H9 (cell line): ENCODE measurements at regions not wholly inside any gene's neighbourhood (a gene's known extent, or its start where the extent isn't known, plus 50 kb on each side); places are given as distances from the start of the nearest gene placed in this dataset.

Source experiments
- DNase-seq: peaks from one replicate; pipeline ENCODE4 v3.0.0-alpha.2; 2017
- H2AFZ ChIP-seq: one replicate; pipeline ENCODE4 v1.6.1; 2013; ENCODE audit warnings: mild to moderate bottlenecking, low read length, control low read depth, moderate library complexity
- H2AK5ac ChIP-seq: 2 replicates; pipeline ENCODE4 v1.6.1; 2013; ENCODE audit warnings: low read length, control low read depth, mixed read lengths; ENCODE audit not compliant: insufficient read length
- H2BK120ac ChIP-seq: one replicate; pipeline ENCODE4 v1.6.1; 2013; ENCODE audit warnings: low read depth, mild to moderate bottlenecking, low read length, control low read depth, inconsistent platforms; ENCODE audit not compliant: poor library complexity, severe bottlenecking
- H2BK12ac ChIP-seq: 2 replicates; pipeline ENCODE4 v1.6.1; 2013; ENCODE audit warnings: low read length, control low read depth, mixed read lengths, low read depth; ENCODE audit not compliant: insufficient read length
- H2BK15ac ChIP-seq: 2 replicates; pipeline ENCODE4 v1.6.1; 2013; ENCODE audit warnings: low read depth, low read length, control low read depth
- H2BK20ac ChIP-seq: one replicate; pipeline ENCODE4 v1.6.1; 2013; ENCODE audit warnings: low read depth, mild to moderate bottlenecking, low read length, control low read depth, inconsistent platforms; ENCODE audit not compliant: poor library complexity, severe bottlenecking
- H2BK5ac ChIP-seq: 2 replicates; pipeline ENCODE4 v1.6.1; 2013; ENCODE audit warnings: low read length, control low read depth, mixed read lengths; ENCODE audit not compliant: insufficient read length
- H3K14ac ChIP-seq: 2 replicates; pipeline ENCODE4 v1.6.1; 2013; ENCODE audit warnings: low read length, control low read depth; ENCODE audit not compliant: insufficient read depth
- H3K18ac ChIP-seq: 2 replicates; pipeline ENCODE4 v1.6.1; 2013; ENCODE audit warnings: low read depth, mild to moderate bottlenecking, mixed read lengths, low read length, control low read depth; ENCODE audit not compliant: insufficient read length
- H3K23ac ChIP-seq: 2 replicates; pipeline ENCODE4 v1.6.1; 2013; ENCODE audit warnings: low read length, control low read depth, mixed read lengths, low read depth; ENCODE audit not compliant: insufficient read length
- H3K23me2 ChIP-seq: 2 replicates; pipeline ENCODE4 v1.6.1; 2013; ENCODE audit warnings: low read depth, mild to moderate bottlenecking, mixed read lengths, low read length, control low read depth; ENCODE audit not compliant: insufficient read length, poor library complexity, severe bottlenecking
- H3K27ac ChIP-seq: 2 replicates; pipeline ENCODE4 v1.5.1; 2013; ENCODE audit warnings: low read length, control low read depth, mixed read lengths, low read depth; ENCODE audit not compliant: insufficient read length
- H3K27me3 ChIP-seq: 2 replicates; pipeline ENCODE4 v1.6.1; 2013; ENCODE audit warnings: low read length, control low read depth, inconsistent platforms; ENCODE audit not compliant: insufficient read depth
- H3K4ac ChIP-seq: 2 replicates; pipeline ENCODE4 v1.6.1; 2013; ENCODE audit warnings: low read depth, mild to moderate bottlenecking, control low read depth, inconsistent platforms, low read length, moderate library complexity
- H3K4me1 ChIP-seq: 2 replicates; pipeline ENCODE4 v1.6.1; 2013; ENCODE audit warnings: low read length, control low read depth, inconsistent platforms; ENCODE audit not compliant: insufficient read depth
- H3K4me2 ChIP-seq: 2 replicates; pipeline ENCODE4 v1.6.1; 2013; ENCODE audit warnings: low read length, control low read depth, mixed read lengths; ENCODE audit not compliant: insufficient read length, insufficient read depth
- H3K56ac ChIP-seq: 2 replicates; pipeline ENCODE4 v1.6.1; 2013; ENCODE audit warnings: low read depth, mild to moderate bottlenecking, mixed read lengths, low read length, control low read depth; ENCODE audit not compliant: insufficient read length
- H3K79me1 ChIP-seq: 2 replicates; pipeline ENCODE4 v1.6.1; 2013; ENCODE audit warnings: low read depth, mild to moderate bottlenecking, moderate library complexity, low read length, control low read depth, inconsistent platforms; ENCODE audit not compliant: insufficient read depth, poor library complexity, severe bottlenecking
- H3K79me2 ChIP-seq: 2 replicates; pipeline ENCODE4 v1.6.1; 2013; ENCODE audit warnings: low read length, control low read depth, inconsistent platforms; ENCODE audit not compliant: insufficient read depth
- H3K9ac ChIP-seq: 2 replicates; pipeline ENCODE4 v1.6.1; 2013; ENCODE audit warnings: low read length, control low read depth, mixed read lengths; ENCODE audit not compliant: insufficient read length; ENCODE audit errors: extremely low read depth
- H3K9me3 ChIP-seq: one replicate; pipeline ENCODE4 v1.6.1; 2013; ENCODE audit warnings: low read depth, low read length, inconsistent platforms; ENCODE audit not compliant: control insufficient read depth
- H3T11ph ChIP-seq: one replicate; pipeline ENCODE4 v1.6.1; 2013; ENCODE audit warnings: mild to moderate bottlenecking, low read length, control low read depth, inconsistent platforms
- H4K20me1 ChIP-seq: one replicate; pipeline ENCODE4 v1.6.1; 2013; ENCODE audit not compliant: control insufficient read depth, insufficient read length, insufficient read depth
- H4K5ac ChIP-seq: 2 replicates; pipeline ENCODE4 v1.6.1; 2013; ENCODE audit warnings: low read depth, mild to moderate bottlenecking, mixed read lengths, low read length, control low read depth; ENCODE audit not compliant: insufficient read length
- H4K8ac ChIP-seq: replicated peaks from 2 replicates; pipeline ENCODE4 v1.6.1; 2013; ENCODE audit warnings: low read length, control low read depth, mixed read lengths, low read depth; ENCODE audit not compliant: insufficient read length
- H4K91ac ChIP-seq: 2 replicates; pipeline ENCODE4 v1.6.1; 2013; ENCODE audit warnings: low read depth, mild to moderate bottlenecking, moderate library complexity, mixed read lengths, low read length, control low read depth; ENCODE audit not compliant: insufficient read length
- H3K27ac Mint-ChIP-seq, 3 experiments: 2 replicates in 2 of 3; 3 replicates in 1 of 3; pipeline ENCODE4 v1.8.0; 2020 to 2021; ENCODE audit warnings: mixed read lengths in 3 of 3, mild to moderate bottlenecking in 1 of 3, moderate library complexity in 1 of 3
- H3K27me3 Mint-ChIP-seq: 2 replicates; pipeline ENCODE4 v1.8.0; 2021; ENCODE audit warnings: low read depth, mild to moderate bottlenecking, moderate library complexity, mixed read lengths
- H3K36me3 Mint-ChIP-seq, 3 experiments: 2 replicates in 2 of 3; 3 replicates in 1 of 3; pipeline ENCODE4 v1.8.0; 2020 to 2021; ENCODE audit warnings: low read depth in 3 of 3, mixed read lengths in 3 of 3; ENCODE audit not compliant: insufficient read depth in 1 of 3
- H3K4me1 Mint-ChIP-seq, 2 experiments: 2 replicates each; pipeline ENCODE4 v1.8.0; 2020; ENCODE audit warnings: mixed read lengths in 2 of 2
- H3K4me3 Mint-ChIP-seq, 2 experiments: 2 replicates in 1 of 2; 3 replicates in 1 of 2; pipeline ENCODE4 v1.8.0; 2020 to 2021; ENCODE audit warnings: mild to moderate bottlenecking in 2 of 2, mixed read lengths in 2 of 2, moderate library complexity in 1 of 2
- H3K9me3 Mint-ChIP-seq, 2 experiments: 2 replicates in 1 of 2; 3 replicates in 1 of 2; pipeline ENCODE4 v1.8.0; 2020; ENCODE audit warnings: mild to moderate bottlenecking in 2 of 2, mixed read lengths in 2 of 2, moderate library complexity in 1 of 2
- WGBS: extraction: QIAGEN DNeasy Blood & Tissue Kit; methylation state at CpG from one replicate; pipeline ENCODE4 v1.1.7; 2013; ENCODE audit warnings: missing lambda C conversion rate, low lambda C conversion rate, mixed read lengths; ENCODE audit not compliant: insufficient read length; ENCODE audit errors: extremely low coverage; 5-methylcytosine and 5-hydroxymethylcytosine counted together
- TF ChIP-seq, protein P1 (sequence below): fragments of 200-600 bp; sonication (generic); conservative IDR thresholded peaks from 3 replicates; pipeline ENCODE4 v1.8.0; 2021; ENCODE audit warnings: antibody characterized with exemption, mild to moderate bottlenecking

DNA sequence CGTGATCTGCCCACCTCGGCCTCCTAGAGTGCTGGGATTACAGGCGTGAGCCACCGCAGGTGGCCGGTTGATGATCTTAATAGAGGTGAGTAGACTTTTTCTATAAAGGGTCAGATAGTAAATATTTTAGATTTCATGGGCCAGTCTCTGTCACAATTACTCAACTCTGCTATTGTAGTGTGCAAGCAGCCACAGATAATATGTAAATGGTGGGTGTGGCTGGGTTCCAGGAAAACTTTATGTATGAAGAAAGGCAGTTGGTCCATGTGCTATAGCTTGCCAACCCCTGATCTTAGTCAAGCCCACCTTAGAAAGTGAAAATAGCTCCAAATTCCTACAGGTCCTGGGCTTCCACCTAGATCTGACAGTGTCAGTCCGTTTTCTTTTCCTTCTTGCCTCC lies 94.9 kb upstream of the PMFBP1 start:
- no peaks in the 10 kb centered on the region for H3K9me3 ChIP-seq
- no peak overlapping the region for H3K56ac ChIP-seq
- H3K4ac ChIP-seq: no peak overlapping the region
- H3K4me1 ChIP-seq: no peaks in the 10 kb centered on the region; the same call in 1 of the 2 replicates
- H3K4me2 ChIP-seq: no peak overlapping the region
- no peak overlapping the region for H4K5ac ChIP-seq
- H4K20me1 ChIP-seq: no peaks in the 10 kb centered on the region
- no peak overlapping the region for H2BK20ac ChIP-seq
- H3K79me2 ChIP-seq: no peaks in the 10 kb centered on the region
- H2AFZ ChIP-seq: no peak overlapping the region
- no peak overlapping the region for H2BK120ac ChIP-seq
- Mint-ChIP-seq H3K9me3 (no peaks in the 10 kb centered on the region), H3K4me3 (no peak overlapping the region), H3K27ac (no peak overlapping the region), H3K4me1 (peaks cover 3 to 7% of the 10 kb centered on the region in 2 experiments; a peak in 3 of 4 replicates), H3K36me3 (no peaks in the 10 kb centered on the region; a peak in 2 of 7 replicates), H3K27me3 (no peaks in the 10 kb centered on the region)
- H3K27me3 ChIP-seq: no peaks in the 10 kb centered on the region
- no peak overlapping the region for H3K9ac ChIP-seq
- no peak overlapping the region for H2BK15ac ChIP-seq
- H3K27ac ChIP-seq: no peak overlapping the region
- WGBS: no CpG with 5 or more reads among the region's 6 CpGs
- H4K91ac ChIP-seq: no peak overlapping the region
- no peak overlapping the region for H3T11ph ChIP-seq
- no peak overlapping the region for H2BK12ac ChIP-seq
- TF ChIP-seq, protein P1, sequence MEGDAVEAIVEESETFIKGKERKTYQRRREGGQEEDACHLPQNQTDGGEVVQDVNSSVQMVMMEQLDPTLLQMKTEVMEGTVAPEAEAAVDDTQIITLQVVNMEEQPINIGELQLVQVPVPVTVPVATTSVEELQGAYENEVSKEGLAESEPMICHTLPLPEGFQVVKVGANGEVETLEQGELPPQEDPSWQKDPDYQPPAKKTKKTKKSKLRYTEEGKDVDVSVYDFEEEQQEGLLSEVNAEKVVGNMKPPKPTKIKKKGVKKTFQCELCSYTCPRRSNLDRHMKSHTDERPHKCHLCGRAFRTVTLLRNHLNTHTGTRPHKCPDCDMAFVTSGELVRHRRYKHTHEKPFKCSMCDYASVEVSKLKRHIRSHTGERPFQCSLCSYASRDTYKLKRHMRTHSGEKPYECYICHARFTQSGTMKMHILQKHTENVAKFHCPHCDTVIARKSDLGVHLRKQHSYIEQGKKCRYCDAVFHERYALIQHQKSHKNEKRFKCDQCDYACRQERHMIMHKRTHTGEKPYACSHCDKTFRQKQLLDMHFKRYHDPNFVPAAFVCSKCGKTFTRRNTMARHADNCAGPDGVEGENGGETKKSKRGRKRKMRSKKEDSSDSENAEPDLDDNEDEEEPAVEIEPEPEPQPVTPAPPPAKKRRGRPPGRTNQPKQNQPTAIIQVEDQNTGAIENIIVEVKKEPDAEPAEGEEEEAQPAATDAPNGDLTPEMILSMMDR: no peak
- H2AK5ac ChIP-seq: no peak overlapping the region
- H3K18ac ChIP-seq: no peak overlapping the region
- no peak for DNase-seq
- H2BK5ac ChIP-seq: no peak overlapping the region
- H3K23ac ChIP-seq: no peak overlapping the region
- no peak overlapping the region for H3K14ac ChIP-seq
- no peak overlapping the region for H4K8ac ChIP-seq
- no peaks in the 10 kb centered on the region for H3K23me2 ChIP-seq
- no peaks in the 10 kb centered on the region for H3K79me1 ChIP-seq
